ENCODE measurements at regions not wholly inside any gene's neighbourhood (a gene's known extent, or its start where the extent isn't known, plus 50 kb on each side); places are given as distances from the start of the nearest gene placed in this dataset.

DNA sequence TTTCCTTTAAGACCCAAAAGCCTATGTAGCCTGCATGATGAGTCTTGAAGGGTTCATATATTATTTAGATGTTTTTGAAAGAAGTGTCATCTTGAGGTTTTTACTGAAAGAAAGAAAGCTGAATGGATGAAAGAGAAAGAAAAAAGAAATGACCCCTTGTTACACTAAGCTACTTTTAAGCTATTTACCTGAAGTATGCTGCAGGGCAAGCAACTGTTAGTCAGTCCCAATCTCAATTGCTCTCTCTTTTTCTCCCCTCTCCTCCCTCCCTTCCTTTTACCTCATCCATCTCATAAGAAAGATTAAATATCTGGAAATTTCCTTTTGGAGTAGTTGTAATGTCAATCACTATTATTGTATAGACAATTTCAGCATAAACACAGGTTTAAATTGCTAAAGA, 512.4 kb downstream of the TMTC2 start:
- TF ChIP-seq CTCF (IDR thresholded peaks at IDR 0.05; ENCODE audit: low read depth, low read length) (no peak), EZH2phosphoT487 (IDR thresholded peaks at IDR 0.05; ENCODE audit: low read depth) (no peak)
